HCT116 (cell line): ENCODE measurements at regions not wholly inside any gene's neighbourhood (a gene's known extent, or its start where the extent isn't known, plus 50 kb on each side); places are given as distances from the start of the nearest gene placed in this dataset.

Experiments
- ATAC-seq: fragments of 200-7000 bp; cut with Tn5 transposase; 2 replicates; pipeline ENCODE4 v1.9.1; 2020; ENCODE audit warnings: mild to moderate bottlenecking, moderate library complexity
- BruUV-seq: library from RNA; stranded (reverse); fragments of 400-500 nt; replicated peaks from 2 replicates; lab custom pipeline; 2021; lab: Mats Ljungman, UMichigan
- CTCF ChIA-PET: fragments of 300-600 bp; sonication (Branson Sonifier 250); formaldehyde crosslinking; loops from one replicate; lab custom pipeline; 2021; ENCODE audit warnings: antibody characterized with exemption; lab: Charles Lee
- POLR2A ChIA-PET: fragments of 300-600, 350-600 bp; sonication (Branson Sonifier 250); formaldehyde crosslinking; loops from one replicate; lab custom pipeline; 2021; ENCODE audit warnings: antibody characterized with exemption; lab: Charles Lee
- RAD21 ChIA-PET, 2 experiments: fragments of 300-600 bp; sonication (Branson Sonifier 250); formaldehyde crosslinking; loops; one replicate each; lab custom pipeline; 2023; ENCODE audit warnings: low total read pairs in 2 of 2; ENCODE audit not compliant: uncharacterized antibody in 2 of 2, unreplicated experiment in 2 of 2, low non-redundant PET in 1 of 2; lab: Charles Lee
- DNase-seq: peaks from one replicate; pipeline ENCODE4 v3.0.0-alpha.2; 2010; ENCODE audit warnings: low read depth, low spot score
- H2AFZ ChIP-seq: fragments of 200-600 bp; shearing (Covaris generic), sonication (generic); 2 replicates; pipeline ENCODE4 v1.6.1; 2017; ENCODE audit warnings: low read depth, mixed run types, mixed read lengths, antibody characterized with exemption, low read length; ENCODE audit not compliant: poor library complexity, severe bottlenecking
- H3K27ac ChIP-seq: 2 replicates; pipeline ENCODE4 v1.5.1; 2012; ENCODE audit warnings: low read depth, low read length
- H3K27me3 ChIP-seq: fragments of 200-600 bp; sonication (generic); 2 replicates; pipeline ENCODE4 v1.6.1; 2016; ENCODE audit warnings: mixed run types, low read length, mixed read lengths; ENCODE audit not compliant: insufficient read depth
- H3K36me3 ChIP-seq, 2 experiments: fragments of 200-500 bp in 1 of 2; fragments of 200-600 bp in 1 of 2; sonication (Bioruptor generic) in 1 of 2; sonication (generic) in 1 of 2; 2 replicates each; pipeline versions ENCODE4 v1.5.1 to v1.6.1; 2014 to 2016; ENCODE audit warnings: low read length in 2 of 2, inconsistent platforms in 1 of 2, mixed read lengths in 1 of 2, mixed run types in 1 of 2; ENCODE audit not compliant: insufficient read depth in 2 of 2, control insufficient read depth in 1 of 2
- H3K4me1 ChIP-seq, 2 experiments: fragments of 200-600 bp in 1 of 2; sonication (generic) in 1 of 2; 2 replicates each; pipeline versions ENCODE4 v1.5.1 to v1.6.1; 2012 to 2017; ENCODE audit warnings: low read length in 2 of 2, inconsistent platforms in 1 of 2, mild to moderate bottlenecking in 1 of 2, mixed read lengths in 1 of 2, mixed run types in 1 of 2, moderate library complexity in 1 of 2; ENCODE audit not compliant: insufficient read depth in 2 of 2, control insufficient read depth in 1 of 2
- H3K4me2 ChIP-seq: fragments of 200-600 bp; sonication (generic); 2 replicates; pipeline ENCODE4 v1.6.1; 2017; ENCODE audit warnings: mixed run types, low read length, mixed read lengths
- H3K4me3 ChIP-seq, 2 experiments: fragments of 200-600 bp in 1 of 2; sonication (generic) in 1 of 2; replicated peaks in 1 of 2; 2 replicates each; pipeline ENCODE4 v1.5.1; 2011 to 2016; ENCODE audit warnings: low read length in 2 of 2, control low read depth in 1 of 2, low read depth in 1 of 2, mild to moderate bottlenecking in 1 of 2, mixed read lengths in 1 of 2, mixed run types in 1 of 2
- H3K79me2 ChIP-seq: fragments of 200-600 bp; sonication (generic); 2 replicates; pipeline ENCODE4 v1.6.1; 2017; ENCODE audit warnings: mild to moderate bottlenecking, mixed run types, low read length, moderate library complexity, mixed read lengths; ENCODE audit not compliant: insufficient read depth
- H3K9ac ChIP-seq: fragments of 200-600 bp; sonication (generic); 2 replicates; pipeline ENCODE4 v1.6.1; 2016; ENCODE audit warnings: low read length, mixed read lengths
- H3K9me2 ChIP-seq: fragments of 200-600 bp; sonication (generic), shearing (Covaris generic); 2 replicates; pipeline ENCODE4 v1.6.1; 2017; ENCODE audit warnings: mixed run types, mild to moderate bottlenecking, moderate library complexity; ENCODE audit not compliant: insufficient read depth
- H3K9me3 ChIP-seq, 2 experiments: fragments of 200-500 bp in 1 of 2; fragments of 200-600 bp in 1 of 2; sonication (Bioruptor generic) in 1 of 2; sonication (generic) in 1 of 2; 2 replicates each; pipeline ENCODE4 v1.6.1; 2014 to 2017; ENCODE audit warnings: low read length in 2 of 2, mixed read lengths in 2 of 2, inconsistent platforms in 1 of 2, low read depth in 1 of 2, mild to moderate bottlenecking in 1 of 2, mixed run types in 1 of 2, moderate library complexity in 1 of 2; ENCODE audit not compliant: control insufficient read depth in 1 of 2, insufficient read depth in 1 of 2
- H4K20me1 ChIP-seq: fragments of 200-600 bp; sonication (generic), shearing (Covaris generic); 2 replicates; pipeline ENCODE4 v1.6.1; 2017; ENCODE audit warnings: mixed run types, mild to moderate bottlenecking, moderate library complexity; ENCODE audit not compliant: insufficient read depth
- ATF3 ChIP-seq: IDR thresholded peaks from 2 replicates; pipeline ENCODE4 v1.6.1; 2012
- CBX3 ChIP-seq: IDR thresholded peaks from 2 replicates; pipeline ENCODE4 v1.6.1; 2012; ENCODE audit warnings: low read depth
- CEBPB ChIP-seq: IDR thresholded peaks from 2 replicates; pipeline ENCODE4 v1.6.1; 2012; ENCODE audit warnings: low read depth
- CTCF ChIP-seq, 3 experiments: fragments of 200-600 bp in 1 of 3; sonication (generic) in 1 of 3; IDR thresholded peaks in 2 of 3; conservative IDR thresholded peaks in 1 of 3; 2 replicates each; pipeline ENCODE4 v1.5.1; 2012 to 2017; ENCODE audit warnings: low read depth in 2 of 3, low read length in 2 of 3, antibody characterized with exemption in 1 of 3, borderline replicate concordance in 1 of 3, control low read depth in 1 of 3, mild to moderate bottlenecking in 1 of 3, mixed read lengths in 1 of 3, mixed run types in 1 of 3, moderate library complexity in 1 of 3; ENCODE audit not compliant: insufficient read depth in 1 of 3
- EZH2 ChIP-seq: fragments of 200-600 bp; sonication (generic); IDR thresholded peaks from 2 replicates; pipeline ENCODE4 v1.6.1; 2017; ENCODE audit warnings: antibody characterized with exemption, mixed run types
- EZH2phosphoT487 ChIP-seq: fragments of 200-600 bp; IDR thresholded peaks from 2 replicates; pipeline ENCODE4 v1.6.1; 2018; ENCODE audit warnings: antibody characterized with exemption, borderline replicate concordance
- FOSL1 ChIP-seq: IDR thresholded peaks from 2 replicates; pipeline ENCODE4 v1.6.1; 2012; ENCODE audit warnings: low read depth
- JUND ChIP-seq: IDR thresholded peaks from 2 replicates; pipeline ENCODE4 v1.6.1; 2012
- MAX ChIP-seq: IDR thresholded peaks from 2 replicates; pipeline ENCODE4 v1.6.1; 2012
- POLR2A ChIP-seq: IDR thresholded peaks from 2 replicates; pipeline ENCODE4 v1.7.0; 2011; ENCODE audit warnings: borderline replicate concordance; ENCODE audit not compliant: insufficient read depth, insufficient read length; ENCODE audit errors: extremely low read depth
- POLR2AphosphoS5 ChIP-seq: IDR thresholded peaks from 2 replicates; pipeline ENCODE4 v1.6.1; 2011; ENCODE audit warnings: mild to moderate bottlenecking, low read depth, low read length, moderate library complexity
- RAD21 ChIP-seq: IDR thresholded peaks from 2 replicates; pipeline ENCODE4 v1.6.1; 2012; ENCODE audit warnings: low read depth, mild to moderate bottlenecking
- REST ChIP-seq: IDR thresholded peaks from 2 replicates; pipeline ENCODE4 v1.6.1; 2012; ENCODE audit warnings: low read depth
- SIN3A ChIP-seq: IDR thresholded peaks from 2 replicates; pipeline ENCODE4 v1.6.1; 2012; ENCODE audit warnings: low read depth
- SP1 ChIP-seq: IDR thresholded peaks from 2 replicates; pipeline ENCODE4 v1.6.1; 2012; ENCODE audit warnings: low read depth
- SRF ChIP-seq: IDR thresholded peaks from 2 replicates; pipeline ENCODE4 v1.6.1; 2012; ENCODE audit warnings: low read depth
- TCF7L2 ChIP-seq: IDR thresholded peaks from 2 replicates; pipeline ENCODE4 v1.7.0; 2011; ENCODE audit warnings: borderline replicate concordance, inconsistent platforms; ENCODE audit not compliant: insufficient read depth, insufficient read length; ENCODE audit errors: extremely low read depth
- YY1 ChIP-seq: IDR thresholded peaks from 2 replicates; pipeline ENCODE4 v1.6.1; 2011; ENCODE audit warnings: low read length, low read depth, moderate library complexity, mild to moderate bottlenecking; ENCODE audit not compliant: insufficient replicate concordance; ENCODE audit errors: extremely low read depth
- ZBTB33 ChIP-seq: IDR thresholded peaks from 2 replicates; pipeline ENCODE4 v1.6.1; 2011; ENCODE audit warnings: mild to moderate bottlenecking, low read length, moderate library complexity; ENCODE audit not compliant: insufficient replicate concordance; ENCODE audit errors: extremely low read depth
- intact Hi-C: fragments of 100-400 bp; cut with micrococcal nuclease; formaldehyde crosslinking; loops from 2 replicates; pipeline ENCODE4 v1.10.0; 2022

GRCh38 chr1:191615101-191615821 lies 543.0 kb upstream of the RGS18 start:
- intact Hi-C loops: no loop called here
- ChIA-PET RAD21 (no interaction called here), POLR2A (no interaction called here), CTCF (no interaction called here)
- H3K27ac ChIP-seq: no peak overlapping the region
- no peaks in the 10 kb centered on the region for H3K79me2 ChIP-seq
- no peaks in the 10 kb centered on the region for H4K20me1 ChIP-seq
- H3K9ac ChIP-seq: no peak overlapping the region
- H3K4me3 ChIP-seq: no peak overlapping the region
- no peak for DNase-seq
- H3K4me1 ChIP-seq: no peaks in the 10 kb centered on the region
- H3K9me2 ChIP-seq: no peaks in the 10 kb centered on the region
- no peak for ATAC-seq
- no TSS peak for BruUV-seq
- no peaks in the 10 kb centered on the region for H3K27me3 ChIP-seq
- no peaks in the 10 kb centered on the region for H3K36me3 ChIP-seq
- H3K4me2 ChIP-seq: no peak overlapping the region
- no peak for TF ChIP-seq REST
- TF ChIP-seq RAD21: no peak
- TF ChIP-seq EZH2: no peak
- TF ChIP-seq POLR2A: no peak
- no peak for TF ChIP-seq CEBPB
- no peak for TF ChIP-seq FOSL1
- no peak for TF ChIP-seq SRF
- no peak for TF ChIP-seq EZH2phosphoT487
- TF ChIP-seq SIN3A: no peak
- TF ChIP-seq JUND: no peak
- no peak for TF ChIP-seq TCF7L2
- TF ChIP-seq POLR2AphosphoS5: no peak
- TF ChIP-seq YY1: no peak
- no peak for TF ChIP-seq SP1
- TF ChIP-seq CBX3: no peak
- no peak for TF ChIP-seq ATF3
- no peak for TF ChIP-seq ZBTB33
- no peak for TF ChIP-seq MAX
- no peak for TF ChIP-seq CTCF (IDR thresholded peaks at IDR 0.05 in 2 of 3, conservative IDR thresholded peaks at IDR 0.05 in 1 of 3; ENCODE audit: borderline replicate concordance in 1 of 3, insufficient read depth in 1 of 3, low read depth in 2 of 3, low read length in 2 of 3)
- no peak overlapping the region for H2AFZ ChIP-seq
- H3K9me3 ChIP-seq: no peaks in the 10 kb centered on the region
